Loucy (cell line): ENCODE measurements at regions not wholly inside any gene's neighbourhood (a gene's known extent, or its start where the extent isn't known, plus 50 kb on each side); places are given as distances from the start of the nearest gene placed in this dataset.

Experiments used
- H2AFZ ChIP-seq: fragments of 200-600 bp; sonication (generic); 2 replicates; pipeline ENCODE4 v1.6.0; 2016; ENCODE audit warnings: antibody characterized with exemption, mild to moderate bottlenecking, low read length, moderate library complexity
- H3F3A ChIP-seq: fragments of 200-600 bp; 2 replicates; pipeline ENCODE4 v1.6.0; 2016; ENCODE audit warnings: antibody characterized with exemption, low read depth, mild to moderate bottlenecking
- H3K27me3 ChIP-seq: fragments of 200-600 bp; sonication (generic); 2 replicates; pipeline ENCODE4 v1.6.1; 2014; ENCODE audit warnings: low read length, mild to moderate bottlenecking; ENCODE audit not compliant: insufficient read depth, poor library complexity, severe bottlenecking
- H3K36me3 ChIP-seq: fragments of 200-600 bp; sonication (generic); 2 replicates; pipeline ENCODE4 v1.6.1; 2016; ENCODE audit warnings: low read length; ENCODE audit not compliant: insufficient read depth
- H3K4me1 ChIP-seq: fragments of 200-600 bp; sonication (generic); 2 replicates; pipeline ENCODE4 v1.5.1; 2014; ENCODE audit warnings: low read length, mild to moderate bottlenecking; ENCODE audit not compliant: insufficient read depth, poor library complexity, severe bottlenecking
- H3K4me2 ChIP-seq: fragments of 200-600 bp; sonication (generic); 2 replicates; pipeline ENCODE4 v1.6.0; 2014; ENCODE audit warnings: antibody characterized with exemption, low read length, low read depth, mild to moderate bottlenecking; ENCODE audit not compliant: poor library complexity, severe bottlenecking
- H3K4me3 ChIP-seq: fragments of 200-600 bp; sonication (generic); 2 replicates; pipeline ENCODE4 v1.5.1; 2014; ENCODE audit warnings: low read length, mild to moderate bottlenecking, mixed read lengths; ENCODE audit not compliant: poor library complexity, severe bottlenecking
- H3K79me2 ChIP-seq: fragments of 200-600 bp; sonication (generic); 2 replicates; pipeline ENCODE4 v1.6.1; 2014; ENCODE audit warnings: low read length; ENCODE audit not compliant: insufficient read depth
- H3K9ac ChIP-seq: fragments of 200-600 bp; sonication (generic); 2 replicates; pipeline ENCODE4 v1.6.0; 2014; ENCODE audit warnings: mild to moderate bottlenecking, low read depth, low read length, moderate library complexity; ENCODE audit not compliant: poor library complexity, severe bottlenecking
- H3K9me2 ChIP-seq: fragments of 200-600 bp; sonication (generic); replicated peaks from 2 replicates; pipeline ENCODE4 v1.6.1; 2016; ENCODE audit warnings: low read depth, low read length, mixed read lengths
- H3K9me3 ChIP-seq: fragments of 200-600 bp; sonication (generic); 2 replicates; pipeline ENCODE4 v1.6.1; 2014; ENCODE audit warnings: mild to moderate bottlenecking, antibody characterized with exemption, low read length, low read depth; ENCODE audit not compliant: insufficient read depth
- H4K20me1 ChIP-seq: fragments of 200-600 bp; sonication (generic); 2 replicates; pipeline ENCODE4 v1.6.0; 2014; ENCODE audit warnings: antibody characterized with exemption, low read length, mild to moderate bottlenecking; ENCODE audit not compliant: insufficient read depth, poor library complexity, severe bottlenecking
- CTCF ChIP-seq: fragments of 200-600 bp; sonication (generic); conservative IDR thresholded peaks from 2 replicates; pipeline ENCODE4 v1.5.1; 2014; ENCODE audit warnings: mild to moderate bottlenecking, antibody characterized with exemption, low read length
- EZH2phosphoT487 ChIP-seq: fragments of 200-600 bp; IDR thresholded peaks from 2 replicates; pipeline ENCODE4 v1.6.1; 2018; ENCODE audit warnings: antibody characterized with exemption, mild to moderate bottlenecking, moderate library complexity, borderline replicate concordance

GRCh38 chrX:65925592-65925991, 114.3 kb downstream of the VSIG4 start:
- Histone ChIP-seq H3K9me3 (no peaks in the 10 kb centered on the region), H3K9ac (peak overlapping the region; percentile 83), H3K4me2 (peak overlapping the region; percentile 89), H3K27me3 (no peaks in the 10 kb centered on the region), H3K79me2 (peaks cover 10% of the 10 kb centered on the region; the same call in 1 of the 2 replicates), H4K20me1 (no peaks in the 10 kb centered on the region), H3K9me2 (no peaks in the 10 kb centered on the region), H2AFZ (no peak overlapping the region), H3K36me3 (no peaks in the 10 kb centered on the region), H3K4me3 (peak overlapping the region; percentile 75), H3K4me1 (peaks cover 34% of the 10 kb centered on the region), H3F3A (peaks cover 3% of the 10 kb centered on the region; the same call in 1 of the 2 replicates)
- no peak for TF ChIP-seq CTCF
- no peak for TF ChIP-seq EZH2phosphoT487

DNA sequence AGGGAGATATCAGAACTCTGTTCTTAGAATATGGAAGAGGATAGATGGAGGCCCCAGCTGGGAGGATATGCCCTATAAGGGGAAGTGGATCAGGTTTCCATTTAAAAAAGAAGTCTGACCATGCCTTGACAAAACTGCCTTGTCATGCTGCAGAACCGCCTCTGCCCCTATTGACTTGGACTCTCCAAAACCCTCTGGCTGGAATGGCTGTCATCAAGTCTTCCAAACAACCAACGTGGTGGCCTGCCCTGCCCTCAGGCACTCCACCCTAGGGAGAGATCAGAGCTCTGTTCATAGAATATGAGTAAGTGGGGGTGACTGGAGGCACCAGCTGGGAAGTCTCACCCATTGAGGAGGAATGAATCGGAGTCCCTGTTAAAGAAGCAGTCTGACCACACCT, 114.9 kb downstream of the VSIG4 start:
- H3K9ac ChIP-seq, result peak overlapping the region; percentile 83

GRCh38 chrX:65921363-65921762, 118.5 kb downstream of the VSIG4 start:
- Histone ChIP-seq H3K9ac (peak overlapping the region; percentile 47), H3K27me3 (no peaks in the 10 kb centered on the region), H3K4me2 (peak overlapping the region; percentile 44), H3K79me2 (peaks cover 10% of the 10 kb centered on the region; the same call in 1 of the 2 replicates), H3F3A (no peaks in the 10 kb centered on the region), H2AFZ (peak overlapping the region; percentile 70), H3K9me2 (no peaks in the 10 kb centered on the region), H3K4me1 (peaks cover 29% of the 10 kb centered on the region), H4K20me1 (no peaks in the 10 kb centered on the region), H3K4me3 (no peak overlapping the region), H3K36me3 (no peaks in the 10 kb centered on the region), H3K9me3 (peaks cover 4% of the 10 kb centered on the region; the same call in 1 of the 2 replicates)
- no peak for TF ChIP-seq CTCF
- no peak for TF ChIP-seq EZH2phosphoT487

More for the DNA sequence above, 114.9 kb downstream of the VSIG4 start:
- Histone ChIP-seq H3K4me3 (peak overlapping the region; percentile 75), H3K79me2 (peaks cover 10% of the 10 kb centered on the region; the same call in 1 of the 2 replicates), H3K9me3 (peaks cover 2% of the 10 kb centered on the region; the same call in 1 of the 2 replicates), H3K36me3 (no peaks in the 10 kb centered on the region), H3K4me1 (peaks cover 36% of the 10 kb centered on the region), H3K9me2 (no peaks in the 10 kb centered on the region), H3K4me2 (peak overlapping the region; percentile 89), H3F3A (peaks cover 3% of the 10 kb centered on the region; the same call in 1 of the 2 replicates), H3K27me3 (no peaks in the 10 kb centered on the region), H4K20me1 (no peaks in the 10 kb centered on the region), H2AFZ (no peak overlapping the region)
- TF ChIP-seq CTCF (no peak), EZH2phosphoT487 (no peak)
